ENCODE measurements at regions not wholly inside any gene's neighbourhood (a gene's known extent, or its start where the extent isn't known, plus 50 kb on each side); places are given as distances from the start of the nearest gene placed in this dataset.

DNA sequence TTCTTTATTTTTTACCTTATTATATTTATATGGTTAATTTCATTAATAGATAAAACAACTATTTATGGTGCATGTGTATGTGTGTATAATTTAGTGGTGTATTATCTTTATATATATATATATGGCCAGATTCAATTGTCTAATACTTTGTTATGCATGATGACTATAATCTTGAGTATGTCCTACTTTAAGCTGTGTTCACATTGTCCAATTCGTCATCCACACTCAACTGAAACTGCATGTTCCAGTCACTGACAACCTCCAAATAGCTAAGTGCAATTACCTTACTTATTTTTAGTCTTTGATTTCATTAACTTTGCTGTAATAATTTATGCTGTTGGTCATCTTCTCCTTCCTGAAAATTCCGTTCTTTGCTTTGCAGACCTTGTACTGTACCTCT lies 306.5 kb upstream of the TMTC1 start:
- Mint-ChIP-seq H3K36me3 (ENCODE audit: unreplicated experiment) (no peaks in the 10 kb centered on the region), H3K4me3 (ENCODE audit: unreplicated experiment) (no peak overlapping the region), H3K9me3 (ENCODE audit: unreplicated experiment) (no peaks in the 10 kb centered on the region), H3K27me3 (ENCODE audit: unreplicated experiment) (peaks cover 6% of the 10 kb centered on the region), H3K27ac (ENCODE audit: unreplicated experiment) (no peak overlapping the region), H3K4me1 (ENCODE audit: unreplicated experiment) (peaks cover 25% of the 10 kb centered on the region)
- no peak for DNase-seq (ENCODE audit: extremely low spot score, unreplicated experiment)
- TF ChIP-seq, protein P1, sequence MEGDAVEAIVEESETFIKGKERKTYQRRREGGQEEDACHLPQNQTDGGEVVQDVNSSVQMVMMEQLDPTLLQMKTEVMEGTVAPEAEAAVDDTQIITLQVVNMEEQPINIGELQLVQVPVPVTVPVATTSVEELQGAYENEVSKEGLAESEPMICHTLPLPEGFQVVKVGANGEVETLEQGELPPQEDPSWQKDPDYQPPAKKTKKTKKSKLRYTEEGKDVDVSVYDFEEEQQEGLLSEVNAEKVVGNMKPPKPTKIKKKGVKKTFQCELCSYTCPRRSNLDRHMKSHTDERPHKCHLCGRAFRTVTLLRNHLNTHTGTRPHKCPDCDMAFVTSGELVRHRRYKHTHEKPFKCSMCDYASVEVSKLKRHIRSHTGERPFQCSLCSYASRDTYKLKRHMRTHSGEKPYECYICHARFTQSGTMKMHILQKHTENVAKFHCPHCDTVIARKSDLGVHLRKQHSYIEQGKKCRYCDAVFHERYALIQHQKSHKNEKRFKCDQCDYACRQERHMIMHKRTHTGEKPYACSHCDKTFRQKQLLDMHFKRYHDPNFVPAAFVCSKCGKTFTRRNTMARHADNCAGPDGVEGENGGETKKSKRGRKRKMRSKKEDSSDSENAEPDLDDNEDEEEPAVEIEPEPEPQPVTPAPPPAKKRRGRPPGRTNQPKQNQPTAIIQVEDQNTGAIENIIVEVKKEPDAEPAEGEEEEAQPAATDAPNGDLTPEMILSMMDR (IDR thresholded peaks at IDR 0.05), result no peak

DNA sequence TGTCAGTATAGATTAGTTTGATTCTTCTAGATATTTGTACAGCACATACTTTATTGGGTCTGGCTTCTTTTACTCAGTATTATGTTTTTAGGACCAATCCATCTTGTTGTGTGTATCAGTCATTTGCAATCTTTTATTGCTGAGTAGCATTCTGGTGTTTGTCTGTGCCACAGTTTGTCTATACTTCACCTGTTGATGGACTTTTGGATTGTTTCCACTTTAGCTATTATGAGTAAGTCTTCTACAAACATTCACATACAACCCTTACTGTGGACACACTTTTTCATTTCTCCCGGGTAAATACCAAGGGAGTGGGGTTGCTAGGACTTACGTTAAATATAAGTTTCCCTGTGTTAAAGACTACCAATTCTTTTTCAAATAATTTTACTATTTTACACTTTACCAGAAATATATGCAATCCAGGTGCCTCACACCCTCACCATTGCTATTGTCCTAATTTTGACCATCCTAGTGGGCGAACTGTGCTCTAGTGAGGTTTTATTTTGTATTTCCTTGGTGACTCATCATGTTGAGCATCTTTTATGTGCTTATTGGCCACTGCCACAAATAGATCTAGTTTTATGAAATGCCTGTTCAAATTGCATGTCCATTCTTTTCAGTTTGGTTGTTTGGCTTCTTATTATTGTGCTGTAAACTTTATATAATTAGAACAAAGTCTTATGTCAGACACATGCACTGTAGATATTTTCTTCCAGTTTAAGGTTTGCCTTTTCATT lies 304.7 kb upstream of the TMTC1 start:
- peaks cover 3% of the 10 kb centered on the region for H3K27me3 Mint-ChIP-seq (ENCODE audit: unreplicated experiment)
- no peak for DNase-seq (ENCODE audit: extremely low spot score, unreplicated experiment)
- H3K36me3 Mint-ChIP-seq (ENCODE audit: unreplicated experiment), result no peaks in the 10 kb centered on the region
- peak overlapping the region; percentile 7 for H3K27ac Mint-ChIP-seq (ENCODE audit: unreplicated experiment)
- peaks cover 25% of the 10 kb centered on the region for H3K4me1 Mint-ChIP-seq (ENCODE audit: unreplicated experiment)
- TF ChIP-seq, protein P1 (IDR thresholded peaks at IDR 0.05), result no peak
- H3K4me3 Mint-ChIP-seq (ENCODE audit: unreplicated experiment), result no peak overlapping the region
- no peaks in the 10 kb centered on the region for H3K9me3 Mint-ChIP-seq (ENCODE audit: unreplicated experiment)

DNA sequence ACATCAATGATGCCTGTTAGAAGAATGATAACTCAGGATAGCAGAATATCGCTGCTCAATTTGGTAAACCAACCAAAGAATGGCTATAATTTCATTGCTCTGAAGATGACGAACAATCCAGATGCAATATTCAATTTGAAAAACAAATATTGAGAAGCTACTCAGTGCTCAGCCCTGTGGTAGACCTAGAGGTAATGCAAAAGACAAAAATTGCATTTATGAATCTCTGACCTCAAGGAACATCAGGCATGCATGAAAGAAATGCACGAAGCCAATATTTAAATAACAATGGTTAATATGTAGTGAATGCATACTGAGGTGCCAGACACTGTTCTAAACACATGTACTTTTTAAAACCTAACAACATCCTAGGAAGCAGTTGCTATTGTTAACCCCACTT lies 298.6 kb upstream of the TMTC1 start:
- H3K4me3 Mint-ChIP-seq (ENCODE audit: unreplicated experiment), result no peak overlapping the region
- TF ChIP-seq, protein P1 (IDR thresholded peaks at IDR 0.05), result no peak
- no peak overlapping the region for H3K27ac Mint-ChIP-seq (ENCODE audit: unreplicated experiment)
- H3K9me3 Mint-ChIP-seq (ENCODE audit: unreplicated experiment), result no peaks in the 10 kb centered on the region
- no peaks in the 10 kb centered on the region for H3K36me3 Mint-ChIP-seq (ENCODE audit: unreplicated experiment)
- peaks cover 15% of the 10 kb centered on the region for H3K27me3 Mint-ChIP-seq (ENCODE audit: unreplicated experiment)
- peaks cover 10% of the 10 kb centered on the region for H3K4me1 Mint-ChIP-seq (ENCODE audit: unreplicated experiment)
- no peak for DNase-seq (ENCODE audit: extremely low spot score, unreplicated experiment)

DNA sequence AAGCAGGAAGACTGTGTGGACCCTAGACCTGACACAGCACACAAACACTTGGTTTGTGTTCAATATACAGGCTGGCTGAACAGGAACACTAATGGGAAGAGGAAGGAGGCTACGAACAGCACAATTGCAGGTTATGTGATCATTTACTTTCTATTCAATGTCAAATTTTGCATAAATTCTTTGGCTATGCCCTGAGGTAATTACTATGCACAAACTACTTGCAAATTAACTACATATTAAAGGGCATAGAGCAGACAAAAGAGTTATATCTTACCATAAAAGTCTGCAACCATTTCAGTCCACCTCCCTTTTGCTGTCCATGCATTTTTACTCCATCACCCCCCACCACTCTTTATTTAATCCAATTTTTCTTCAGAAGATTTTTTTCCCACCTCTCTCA lies 291.2 kb upstream of the TMTC1 start:
- no peak for DNase-seq (ENCODE audit: extremely low spot score, unreplicated experiment)
- TF ChIP-seq, protein P1 (IDR thresholded peaks at IDR 0.05), result no peak
- H3K9me3 Mint-ChIP-seq (ENCODE audit: unreplicated experiment), result no peaks in the 10 kb centered on the region
- H3K4me3 Mint-ChIP-seq (ENCODE audit: unreplicated experiment), result no peak overlapping the region
- H3K27ac Mint-ChIP-seq (ENCODE audit: unreplicated experiment), result no peak overlapping the region
- no peaks in the 10 kb centered on the region for H3K36me3 Mint-ChIP-seq (ENCODE audit: unreplicated experiment)
- no peaks in the 10 kb centered on the region for H3K4me1 Mint-ChIP-seq (ENCODE audit: unreplicated experiment)
- H3K27me3 Mint-ChIP-seq (ENCODE audit: unreplicated experiment), result peaks cover 9% of the 10 kb centered on the region

DNA sequence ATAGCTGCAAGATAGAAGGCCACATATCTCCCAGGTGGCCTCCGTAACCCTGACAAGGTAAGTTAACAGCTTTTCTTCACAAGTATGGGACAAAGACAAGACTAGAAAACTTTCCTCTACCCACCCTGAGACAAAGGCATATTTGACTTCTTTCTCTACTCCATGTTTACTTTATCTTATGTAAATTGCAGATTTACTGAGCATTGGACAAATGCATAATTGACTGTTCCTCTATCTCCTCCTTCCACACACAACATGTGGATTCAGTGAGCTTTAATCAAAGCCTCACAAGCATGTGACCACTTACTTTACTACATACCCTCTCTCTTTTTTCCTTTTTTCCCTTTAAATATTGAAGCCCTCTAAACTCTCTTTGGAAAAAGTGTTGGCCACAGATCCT lies 289.1 kb upstream of the TMTC1 start:
- no peak for DNase-seq (ENCODE audit: extremely low spot score, unreplicated experiment)
- Mint-ChIP-seq H3K9me3 (ENCODE audit: unreplicated experiment) (peaks cover 3% of the 10 kb centered on the region), H3K36me3 (ENCODE audit: unreplicated experiment) (no peaks in the 10 kb centered on the region), H3K27me3 (ENCODE audit: unreplicated experiment) (peaks cover 3% of the 10 kb centered on the region), H3K4me1 (ENCODE audit: unreplicated experiment) (no peaks in the 10 kb centered on the region), H3K27ac (ENCODE audit: unreplicated experiment) (no peak overlapping the region), H3K4me3 (ENCODE audit: unreplicated experiment) (no peak overlapping the region)
- TF ChIP-seq, protein P1 (IDR thresholded peaks at IDR 0.05), result no peak

All from osteocyte (in vitro differentiated cells).